Testis (tissue), 2 donors: ENCODE measurements at regions not wholly inside any gene's neighbourhood (a gene's known extent, or its start where the extent isn't known, plus 50 kb on each side); places are given as distances from the start of the nearest gene placed in this dataset.

Source experiments
- POLR2A ChIP-seq: fragments of 450-650 bp; IDR thresholded peaks from one replicate; pipeline ENCODE4 v1.6.1; 2017; ENCODE audit warnings: antibody characterized with exemption, mild to moderate bottlenecking, moderate library complexity
- TF ChIP-seq, protein P1 (sequence below), 3 experiments: fragments of 450-650 bp in 2 of 3; fragments of 200-600 bp in 1 of 3; sonication (generic) in 1 of 3; IDR thresholded peaks; one replicate each; pipeline ENCODE4 v1.5.1; 2016 to 2019; ENCODE audit warnings: antibody characterized with exemption in 3 of 3, mild to moderate bottlenecking in 2 of 3, moderate library complexity in 1 of 3

DNA sequence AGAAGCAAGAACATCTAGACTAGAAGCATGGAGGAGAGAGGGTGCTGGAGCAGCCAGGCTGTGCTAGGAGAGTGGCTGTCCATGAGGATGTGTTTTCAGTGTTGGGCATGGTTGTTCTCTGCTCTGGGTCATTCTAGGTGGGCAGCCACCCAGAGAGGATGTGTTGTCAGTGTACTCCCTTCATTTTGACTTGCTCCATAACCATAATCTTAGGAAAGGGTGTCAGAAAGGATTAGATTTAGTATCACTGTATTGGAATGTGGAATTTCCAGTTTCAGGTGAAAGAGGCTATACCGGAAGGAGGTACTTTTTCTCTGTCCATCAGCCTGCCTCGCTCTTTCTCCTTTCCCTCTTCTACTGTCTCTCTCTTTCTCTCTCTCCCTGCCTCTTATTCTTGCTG lies 474.5 kb upstream of the PODXL start:
- TF ChIP-seq, protein P1, sequence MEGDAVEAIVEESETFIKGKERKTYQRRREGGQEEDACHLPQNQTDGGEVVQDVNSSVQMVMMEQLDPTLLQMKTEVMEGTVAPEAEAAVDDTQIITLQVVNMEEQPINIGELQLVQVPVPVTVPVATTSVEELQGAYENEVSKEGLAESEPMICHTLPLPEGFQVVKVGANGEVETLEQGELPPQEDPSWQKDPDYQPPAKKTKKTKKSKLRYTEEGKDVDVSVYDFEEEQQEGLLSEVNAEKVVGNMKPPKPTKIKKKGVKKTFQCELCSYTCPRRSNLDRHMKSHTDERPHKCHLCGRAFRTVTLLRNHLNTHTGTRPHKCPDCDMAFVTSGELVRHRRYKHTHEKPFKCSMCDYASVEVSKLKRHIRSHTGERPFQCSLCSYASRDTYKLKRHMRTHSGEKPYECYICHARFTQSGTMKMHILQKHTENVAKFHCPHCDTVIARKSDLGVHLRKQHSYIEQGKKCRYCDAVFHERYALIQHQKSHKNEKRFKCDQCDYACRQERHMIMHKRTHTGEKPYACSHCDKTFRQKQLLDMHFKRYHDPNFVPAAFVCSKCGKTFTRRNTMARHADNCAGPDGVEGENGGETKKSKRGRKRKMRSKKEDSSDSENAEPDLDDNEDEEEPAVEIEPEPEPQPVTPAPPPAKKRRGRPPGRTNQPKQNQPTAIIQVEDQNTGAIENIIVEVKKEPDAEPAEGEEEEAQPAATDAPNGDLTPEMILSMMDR (IDR thresholded peaks at IDR 0.05), result no peak
- TF ChIP-seq POLR2A, result no peak
